ENCODE measurements at regions not wholly inside any gene's neighbourhood (a gene's known extent, or its start where the extent isn't known, plus 50 kb on each side); places are given as distances from the start of the nearest gene placed in this dataset.

- H3K27ac ChIP-seq = no peak overlapping the region
- H3K27me3 ChIP-seq = peaks cover 0 to 6% (median 0%) of the 10 kb centered on the region in 9 donors
- no peak overlapping the region for H3K4me3 ChIP-seq
- no peak for ATAC-seq
- no peak for TF ChIP-seq CTCF (IDR thresholded peaks at IDR 0.05)
- no peak for TF ChIP-seq POLR2A (IDR thresholded peaks at IDR 0.05)
- intact Hi-C loops (cut with DNase I) = no loop called here
- no peaks in the 10 kb centered on the region for H3K36me3 ChIP-seq
- peaks cover 0 to 4% (median 0%) of the 10 kb centered on the region in 12 donors for H3K9me3 ChIP-seq
- no peaks in the 10 kb centered on the region for H3K4me1 ChIP-seq
- DNase-seq = no peak
- WGBS, 4 donors = 85 to 91% (median 89%) methylated on average over 1 of the region's 1 CpG
Measured at GRCh38 chr5:62017092-62017491, 288.9 kb upstream of the KIF2A start.

- no peaks in the 10 kb centered on the region for H3K36me3 ChIP-seq
- intact Hi-C loops (cut with DNase I) = no loop called here
- 57 to 66% (median 63%) methylated on average over 2 of the region's 2 CpGs for WGBS, 4 donors
Measured at GRCh38 chr5:62029303-62029702, 276.7 kb upstream of the KIF2A start.

GRCh38 chr5:62030326-62030725 is 275.7 kb upstream of the KIF2A start:
- Histone ChIP-seq H3K27me3 (no peaks in the 10 kb centered on the region), H3K4me1 (no peaks in the 10 kb centered on the region), H3K4me3 (no peak overlapping the region), H3K27ac (no peak overlapping the region), H3K9me3 (peaks cover 0 to 7% (median 0%) of the 10 kb centered on the region in 12 donors), H3K36me3 (no peaks in the 10 kb centered on the region)
- TF ChIP-seq CTCF (IDR thresholded peaks at IDR 0.05) (no peak), POLR2A (IDR thresholded peaks at IDR 0.05) (no peak)
- no peak for DNase-seq
- 61 to 80% (median 67%) methylated on average over 2 of the region's 2 CpGs for WGBS, 4 donors
- intact Hi-C loops (cut with DNase I) = no loop called here
- ATAC-seq = no peak

More at GRCh38 chr5:62029303-62029702, 276.7 kb upstream of the KIF2A start:
- no peak for ATAC-seq
- no peak overlapping the region for H3K27ac ChIP-seq
- no peak for TF ChIP-seq CTCF (IDR thresholded peaks at IDR 0.05)
- no peak for TF ChIP-seq POLR2A (IDR thresholded peaks at IDR 0.05)
- no peaks in the 10 kb centered on the region for H3K4me1 ChIP-seq
- H3K9me3 ChIP-seq = peaks cover 0 to 7% (median 0%) of the 10 kb centered on the region in 12 donors
- DNase-seq = no peak
- H3K4me3 ChIP-seq = no peak overlapping the region
- no peaks in the 10 kb centered on the region for H3K27me3 ChIP-seq

GRCh38 chr5:62038024-62038423 is 268.0 kb upstream of the KIF2A start:
- 45 to 77% (median 60%) methylated on average over 1 of the region's 1 CpG for WGBS, 4 donors
- H3K27ac ChIP-seq = no peak overlapping the region
- ATAC-seq = no peak
- no peak overlapping the region for H3K4me3 ChIP-seq
- H3K27me3 ChIP-seq = peaks cover 0 to 10% (median 0%) of the 10 kb centered on the region in 9 donors
- peaks cover 0 to 8% (median 0%) of the 10 kb centered on the region in 12 donors for H3K9me3 ChIP-seq
- H3K4me1 ChIP-seq = no peaks in the 10 kb centered on the region
- intact Hi-C loops (cut with DNase I) = no loop called here
- TF ChIP-seq POLR2A (IDR thresholded peaks at IDR 0.05) (no peak), CTCF (IDR thresholded peaks at IDR 0.05) (no peak)
- no peak for DNase-seq
- no peaks in the 10 kb centered on the region for H3K36me3 ChIP-seq
